ENCODE measurements at regions not wholly inside any gene's neighbourhood (a gene's known extent, or its start where the extent isn't known, plus 50 kb on each side); places are given as distances from the start of the nearest gene placed in this dataset.
"Not testable (repeated sequence)": the region's sequence is repeated elsewhere in the genome, so short reads cannot be mapped to it uniquely, and the experiment has no call there.

GRCh38 chr1:213585402-213585801, 402.4 kb upstream of the PROX1 start:
- peak; percentile 13 for DNase-seq (ENCODE audit: low spot score)

GRCh38 chr1:213585959-213586586, 401.7 kb upstream of the PROX1 start:
- no peak for DNase-seq (ENCODE audit: low spot score)

GRCh38 chr1:213586587-213586972, 401.2 kb upstream of the PROX1 start:
- DNase-seq (ENCODE audit: low spot score): peak; percentile 46

- no peak for DNase-seq (ENCODE audit: low spot score)
These were observed 391.0 kb upstream of the PROX1 start for GRCh38 chr1:213596729-213597128.

GRCh38 chr1:213598263-213598662, 389.5 kb upstream of the PROX1 start:
- DNase-seq (ENCODE audit: low spot score): no peak

GRCh38 chr1:213600879-213601278, 386.9 kb upstream of the PROX1 start:
- no peak for DNase-seq (ENCODE audit: low spot score)

- not testable (repeated sequence) for DNase-seq (ENCODE audit: low spot score)
These were observed 386.1 kb upstream of the PROX1 start for GRCh38 chr1:213601705-213602104.

GRCh38 chr1:213602796-213603486, 384.8 kb upstream of the PROX1 start:
- no peak for DNase-seq (ENCODE audit: low spot score)

- DNase-seq (ENCODE audit: low spot score): no peak
These were observed 383.3 kb upstream of the PROX1 start for GRCh38 chr1:213604477-213604876.

- no peak for DNase-seq (ENCODE audit: low spot score)
These were observed 382.0 kb upstream of the PROX1 start for GRCh38 chr1:213605732-213606131.

GRCh38 chr1:213606252-213606820, 381.4 kb upstream of the PROX1 start:
- DNase-seq (ENCODE audit: low spot score): no peak

GRCh38 chr1:213613549-213613948, 374.2 kb upstream of the PROX1 start:
- no peak for DNase-seq (ENCODE audit: low spot score)

- no peak for DNase-seq (ENCODE audit: low spot score)
These were observed 372.4 kb upstream of the PROX1 start for GRCh38 chr1:213615226-213615916.

GRCh38 chr1:213617133-213617532, 370.6 kb upstream of the PROX1 start:
- no peak for DNase-seq (ENCODE audit: low spot score)

GRCh38 chr1:213618094-213618493, 369.7 kb upstream of the PROX1 start:
- no peak for DNase-seq (ENCODE audit: low spot score)

- no peak for DNase-seq (ENCODE audit: low spot score)
These were observed 368.7 kb upstream of the PROX1 start for GRCh38 chr1:213619026-213619425.

- no peak for DNase-seq (ENCODE audit: low spot score)
These were observed 366.7 kb upstream of the PROX1 start for GRCh38 chr1:213621077-213621476.

GRCh38 chr1:213622365-213623063, 365.3 kb upstream of the PROX1 start:
- no peak for DNase-seq (ENCODE audit: low spot score)

- no peak for DNase-seq (ENCODE audit: low spot score)
These were observed 364.6 kb upstream of the PROX1 start for GRCh38 chr1:213623064-213623581.

GRCh38 chr1:213623862-213624261, 363.9 kb upstream of the PROX1 start:
- DNase-seq (ENCODE audit: low spot score): no peak

- not testable (repeated sequence) for DNase-seq (ENCODE audit: low spot score)
These were observed 351.0 kb upstream of the PROX1 start for GRCh38 chr1:213636778-213637177.

- no peak for DNase-seq (ENCODE audit: low spot score)
These were observed 346.5 kb upstream of the PROX1 start for GRCh38 chr1:213641312-213641711.

Data from mucosa of gallbladder (tissue), 1 donor.